Neural cell (in vitro differentiated cells): ENCODE measurements at regions not wholly inside any gene's neighbourhood (a gene's known extent, or its start where the extent isn't known, plus 50 kb on each side); places are given as distances from the start of the nearest gene placed in this dataset.

Experiments used
- EP300 ChIP-seq: fragments of 450-650 bp; conservative IDR thresholded peaks from 2 replicates; pipeline ENCODE4 v1.6.1; 2014; ENCODE audit warnings: antibody characterized with exemption, mild to moderate bottlenecking, moderate library complexity; ENCODE audit not compliant: poor library complexity, severe bottlenecking
- EZH2 ChIP-seq: fragments of 200-600, 300-800 bp; shearing (Covaris generic), sonication (generic); IDR thresholded peaks from 2 replicates; pipeline ENCODE4 v1.6.1; 2014; ENCODE audit warnings: antibody characterized with exemption, low read length, borderline replicate concordance, mild to moderate bottlenecking; ENCODE audit not compliant: insufficient read depth, poor library complexity, severe bottlenecking
- MXI1 ChIP-seq: fragments of 450-650 bp; conservative IDR thresholded peaks from 2 replicates; pipeline ENCODE4 v1.6.1; 2014; ENCODE audit warnings: antibody characterized with exemption, mild to moderate bottlenecking; ENCODE audit not compliant: poor library complexity, severe bottlenecking
- POLR2AphosphoS5 ChIP-seq: IDR thresholded peaks from 2 replicates; pipeline ENCODE4 v1.6.1; 2012
- SMC3 ChIP-seq: fragments of 450-650 bp; conservative IDR thresholded peaks from 2 replicates; pipeline ENCODE4 v1.6.1; 2014; ENCODE audit warnings: antibody characterized with exemption, mild to moderate bottlenecking, moderate library complexity; ENCODE audit not compliant: poor library complexity
- TAF1 ChIP-seq: IDR thresholded peaks from 2 replicates; pipeline ENCODE4 v1.6.1; 2012; ENCODE audit warnings: low read depth
- TF ChIP-seq, protein P1 (sequence below): fragments of 450-650 bp; IDR thresholded peaks from 2 replicates; pipeline ENCODE4 v1.5.1; 2014; ENCODE audit warnings: antibody characterized with exemption, mild to moderate bottlenecking, moderate library complexity; ENCODE audit not compliant: poor library complexity, severe bottlenecking
- TF ChIP-seq, protein P2 (sequence below): IDR thresholded peaks from 2 replicates; pipeline ENCODE4 v1.6.1; 2012; ENCODE audit warnings: borderline replicate concordance

DNA sequence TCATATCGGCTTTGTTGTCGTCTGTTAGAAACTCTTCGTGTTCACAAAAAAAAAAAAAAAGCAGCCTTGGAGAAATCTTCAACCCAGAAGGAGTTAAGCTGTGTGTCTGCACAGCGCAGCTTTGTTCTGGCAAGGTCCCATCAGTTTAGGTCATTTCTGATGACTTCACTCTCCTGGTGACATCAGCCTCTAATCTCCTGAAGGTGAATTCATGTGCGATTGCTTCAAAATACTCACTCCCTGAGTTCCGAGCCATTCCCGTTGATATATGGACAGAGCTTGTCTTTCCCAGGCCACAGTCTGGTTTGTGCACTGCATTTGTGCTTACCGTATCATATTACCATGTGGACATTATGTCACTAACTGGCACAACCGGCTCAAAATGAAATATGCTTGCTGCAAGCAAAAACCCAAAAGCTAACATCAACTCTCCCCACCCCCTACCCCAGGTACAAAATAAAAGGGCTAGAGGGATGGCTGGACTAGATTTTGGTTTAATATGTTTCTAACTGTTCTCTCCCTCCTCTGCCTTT is 342.4 kb downstream of the KCNRG start:
- TF ChIP-seq EZH2 (no peak), EP300 (no peak), POLR2AphosphoS5 (no peak), MXI1 (no peak), SMC3 (no peak), TAF1 (no peak)
- TF ChIP-seq, protein P1, sequence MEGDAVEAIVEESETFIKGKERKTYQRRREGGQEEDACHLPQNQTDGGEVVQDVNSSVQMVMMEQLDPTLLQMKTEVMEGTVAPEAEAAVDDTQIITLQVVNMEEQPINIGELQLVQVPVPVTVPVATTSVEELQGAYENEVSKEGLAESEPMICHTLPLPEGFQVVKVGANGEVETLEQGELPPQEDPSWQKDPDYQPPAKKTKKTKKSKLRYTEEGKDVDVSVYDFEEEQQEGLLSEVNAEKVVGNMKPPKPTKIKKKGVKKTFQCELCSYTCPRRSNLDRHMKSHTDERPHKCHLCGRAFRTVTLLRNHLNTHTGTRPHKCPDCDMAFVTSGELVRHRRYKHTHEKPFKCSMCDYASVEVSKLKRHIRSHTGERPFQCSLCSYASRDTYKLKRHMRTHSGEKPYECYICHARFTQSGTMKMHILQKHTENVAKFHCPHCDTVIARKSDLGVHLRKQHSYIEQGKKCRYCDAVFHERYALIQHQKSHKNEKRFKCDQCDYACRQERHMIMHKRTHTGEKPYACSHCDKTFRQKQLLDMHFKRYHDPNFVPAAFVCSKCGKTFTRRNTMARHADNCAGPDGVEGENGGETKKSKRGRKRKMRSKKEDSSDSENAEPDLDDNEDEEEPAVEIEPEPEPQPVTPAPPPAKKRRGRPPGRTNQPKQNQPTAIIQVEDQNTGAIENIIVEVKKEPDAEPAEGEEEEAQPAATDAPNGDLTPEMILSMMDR, result no peak
- TF ChIP-seq, protein P2, sequence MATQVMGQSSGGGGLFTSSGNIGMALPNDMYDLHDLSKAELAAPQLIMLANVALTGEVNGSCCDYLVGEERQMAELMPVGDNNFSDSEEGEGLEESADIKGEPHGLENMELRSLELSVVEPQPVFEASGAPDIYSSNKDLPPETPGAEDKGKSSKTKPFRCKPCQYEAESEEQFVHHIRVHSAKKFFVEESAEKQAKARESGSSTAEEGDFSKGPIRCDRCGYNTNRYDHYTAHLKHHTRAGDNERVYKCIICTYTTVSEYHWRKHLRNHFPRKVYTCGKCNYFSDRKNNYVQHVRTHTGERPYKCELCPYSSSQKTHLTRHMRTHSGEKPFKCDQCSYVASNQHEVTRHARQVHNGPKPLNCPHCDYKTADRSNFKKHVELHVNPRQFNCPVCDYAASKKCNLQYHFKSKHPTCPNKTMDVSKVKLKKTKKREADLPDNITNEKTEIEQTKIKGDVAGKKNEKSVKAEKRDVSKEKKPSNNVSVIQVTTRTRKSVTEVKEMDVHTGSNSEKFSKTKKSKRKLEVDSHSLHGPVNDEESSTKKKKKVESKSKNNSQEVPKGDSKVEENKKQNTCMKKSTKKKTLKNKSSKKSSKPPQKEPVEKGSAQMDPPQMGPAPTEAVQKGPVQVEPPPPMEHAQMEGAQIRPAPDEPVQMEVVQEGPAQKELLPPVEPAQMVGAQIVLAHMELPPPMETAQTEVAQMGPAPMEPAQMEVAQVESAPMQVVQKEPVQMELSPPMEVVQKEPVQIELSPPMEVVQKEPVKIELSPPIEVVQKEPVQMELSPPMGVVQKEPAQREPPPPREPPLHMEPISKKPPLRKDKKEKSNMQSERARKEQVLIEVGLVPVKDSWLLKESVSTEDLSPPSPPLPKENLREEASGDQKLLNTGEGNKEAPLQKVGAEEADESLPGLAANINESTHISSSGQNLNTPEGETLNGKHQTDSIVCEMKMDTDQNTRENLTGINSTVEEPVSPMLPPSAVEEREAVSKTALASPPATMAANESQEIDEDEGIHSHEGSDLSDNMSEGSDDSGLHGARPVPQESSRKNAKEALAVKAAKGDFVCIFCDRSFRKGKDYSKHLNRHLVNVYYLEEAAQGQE, result no peak
